ENCODE measurements at regions not wholly inside any gene's neighbourhood (a gene's known extent, or its start where the extent isn't known, plus 50 kb on each side); places are given as distances from the start of the nearest gene placed in this dataset.

GRCh38 chr4:184934961-184935360 is 83.3 kb upstream of the HELT start:
- no peak for TF ChIP-seq CTCF (IDR thresholded peaks at IDR 0.05; ENCODE audit: insufficient read depth, low read depth, low read length, missing control alignments)
- peak; percentile 4 for DNase-seq (ENCODE audit: low read depth)
- H3K4me3 ChIP-seq (ENCODE audit: low read length): no peak overlapping the region

GRCh38 chr4:184936071-184936470 is 82.2 kb upstream of the HELT start:
- DNase-seq (ENCODE audit: low read depth): no peak
- no peak overlapping the region for H3K4me3 ChIP-seq (ENCODE audit: low read length)

DNA sequence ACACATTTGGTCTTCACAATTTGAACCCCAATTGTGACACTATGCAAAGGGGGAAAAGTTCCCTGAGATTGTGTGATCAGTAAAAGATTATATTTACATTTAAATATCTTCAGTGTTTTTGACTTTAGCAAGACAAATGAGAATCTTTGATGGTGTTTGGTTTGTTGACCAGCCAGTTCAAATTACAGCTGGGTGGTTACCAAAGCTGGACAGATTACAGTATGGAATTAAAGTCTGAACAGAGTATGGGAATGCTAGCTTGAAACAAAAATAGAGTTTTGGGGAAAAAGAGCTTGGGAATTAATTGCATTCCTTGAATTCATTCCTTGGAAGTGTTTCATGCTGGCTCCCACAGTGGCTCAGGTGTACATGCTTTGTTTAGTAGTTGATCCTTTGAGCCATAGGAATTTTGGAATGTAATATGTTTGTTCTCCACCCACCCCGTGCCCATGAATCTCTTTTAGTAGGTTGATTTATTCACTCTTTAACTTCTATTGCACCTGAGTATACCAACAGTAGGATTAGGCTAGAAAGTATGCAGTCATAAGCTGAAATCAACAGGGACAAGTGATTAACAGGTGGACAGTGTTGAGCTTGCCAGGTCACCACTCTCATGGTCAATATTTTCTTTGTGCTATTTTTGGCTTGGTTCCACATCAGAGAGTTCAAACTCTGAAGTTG is 81.1 kb upstream of the HELT start:
- no peak for TF ChIP-seq CTCF (IDR thresholded peaks at IDR 0.05; ENCODE audit: insufficient read depth, low read depth, low read length, missing control alignments)
- no peak for DNase-seq (ENCODE audit: low read depth)
- no peak overlapping the region for H3K4me3 ChIP-seq (ENCODE audit: low read length)

More at GRCh38 chr4:184936071-184936470, 82.2 kb upstream of the HELT start:
- TF ChIP-seq CTCF (IDR thresholded peaks at IDR 0.05; ENCODE audit: insufficient read depth, low read depth, low read length, missing control alignments): no peak

- no peak for TF ChIP-seq CTCF (IDR thresholded peaks at IDR 0.05; ENCODE audit: insufficient read depth, low read depth, low read length, missing control alignments)
- DNase-seq (ENCODE audit: low read depth): no peak
- H3K4me3 ChIP-seq (ENCODE audit: low read length): no peak overlapping the region
Measured at GRCh38 chr4:184937745-184938144, 80.5 kb upstream of the HELT start.

GRCh38 chr4:184938871-184939270 is 79.4 kb upstream of the HELT start:
- no peak for TF ChIP-seq CTCF (IDR thresholded peaks at IDR 0.05; ENCODE audit: insufficient read depth, low read depth, low read length, missing control alignments)
- no peak overlapping the region for H3K4me3 ChIP-seq (ENCODE audit: low read length)
- DNase-seq (ENCODE audit: low read depth): no peak

- DNase-seq (ENCODE audit: low read depth): no peak
- no peak overlapping the region for H3K4me3 ChIP-seq (ENCODE audit: low read length)
- TF ChIP-seq CTCF (IDR thresholded peaks at IDR 0.05; ENCODE audit: insufficient read depth, low read depth, low read length, missing control alignments): no peak
Measured at GRCh38 chr4:184939978-184940377, 78.3 kb upstream of the HELT start.

DNA sequence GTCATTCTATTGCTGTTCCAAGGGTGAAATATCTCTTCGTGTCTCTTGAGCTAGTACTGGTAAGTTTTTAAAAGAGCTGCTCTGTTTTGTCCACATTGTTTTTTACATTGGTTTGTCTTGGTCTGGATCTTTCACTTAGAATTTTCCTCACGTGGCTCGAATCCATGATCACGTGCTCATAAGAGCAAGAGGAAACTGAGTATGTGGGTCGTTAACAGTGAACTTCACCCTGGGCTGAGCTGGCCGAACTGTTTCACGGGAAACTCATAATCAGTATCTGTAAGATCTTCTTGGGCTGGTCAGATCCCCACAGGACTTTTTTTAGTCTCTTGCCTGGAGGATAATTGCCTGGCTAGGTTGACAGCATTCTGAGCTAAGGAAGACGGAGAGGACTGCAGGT is 77.8 kb upstream of the HELT start:
- no peak for DNase-seq (ENCODE audit: low read depth)
- TF ChIP-seq CTCF (IDR thresholded peaks at IDR 0.05; ENCODE audit: insufficient read depth, low read depth, low read length, missing control alignments): no peak
- no peak overlapping the region for H3K4me3 ChIP-seq (ENCODE audit: low read length)
